HL-60/S4 treated with retinoic acid at 250 ng/mL for 4 days and 3 days (cell line): ENCODE measurements at regions not wholly inside any gene's neighbourhood (a gene's known extent, or its start where the extent isn't known, plus 50 kb on each side); places are given as distances from the start of the nearest gene placed in this dataset.

Experiments used
- in situ Hi-C: fragments of 300-500 bp; cut with MboI; formaldehyde crosslinking; loops from 2 replicates; pipeline ENCODE4 v1.7.0; 2022; ENCODE audit warnings: low sequenced_read_pairs

GRCh38 chr19:31223740-31224534 lies 125.3 kb downstream of the TSHZ3 start:
- in situ Hi-C loops: no loop called here

GRCh38 chr19:31220540-31220939 lies 128.7 kb downstream of the TSHZ3 start:
- in situ Hi-C loops: no loop called here

- in situ Hi-C loops: no loop called here
Measured at GRCh38 chr19:31214997-31215396, 134.2 kb downstream of the TSHZ3 start.

- in situ Hi-C loops: no loop called here
Measured at GRCh38 chr19:31214086-31214485, 135.2 kb downstream of the TSHZ3 start.

GRCh38 chr19:31211088-31211487 lies 138.1 kb downstream of the TSHZ3 start:
- in situ Hi-C loops: no loop called here

- in situ Hi-C loops: no loop called here
Measured at GRCh38 chr19:31205887-31206518, 143.2 kb downstream of the TSHZ3 start.

- in situ Hi-C loops: no loop called here
Measured at GRCh38 chr19:31204115-31204514, 145.1 kb downstream of the TSHZ3 start.

- in situ Hi-C loops: no loop called here
Measured at GRCh38 chr19:31185261-31185660, 164.0 kb downstream of the TSHZ3 start.

- in situ Hi-C loops: no loop called here
Measured at GRCh38 chr19:31181535-31181934, 167.7 kb downstream of the TSHZ3 start.

GRCh38 chr19:31180907-31181306 lies 168.3 kb downstream of the TSHZ3 start:
- in situ Hi-C loops: no loop called here

GRCh38 chr19:31179471-31179852 lies 169.8 kb downstream of the TSHZ3 start:
- in situ Hi-C loops: no loop called here

GRCh38 chr19:31178833-31179470 lies 170.3 kb downstream of the TSHZ3 start:
- in situ Hi-C loops: no loop called here

GRCh38 chr19:31177246-31177645 lies 172.0 kb downstream of the TSHZ3 start:
- in situ Hi-C loops: no loop called here

GRCh38 chr19:31175564-31176348 lies 173.5 kb downstream of the TSHZ3 start:
- in situ Hi-C loops: no loop called here

GRCh38 chr19:31174948-31175347 lies 174.3 kb downstream of the TSHZ3 start:
- in situ Hi-C loops: no loop called here

GRCh38 chr19:31173991-31174390 lies 175.2 kb downstream of the TSHZ3 start:
- in situ Hi-C loops: no loop called here

GRCh38 chr19:31171936-31172335 lies 177.3 kb downstream of the TSHZ3 start:
- in situ Hi-C loops: no loop called here

- in situ Hi-C loops: no loop called here
Measured at GRCh38 chr19:31170046-31170445, 179.2 kb downstream of the TSHZ3 start.

GRCh38 chr19:31168106-31168625 lies 181.1 kb downstream of the TSHZ3 start:
- in situ Hi-C loops: no loop called here

- in situ Hi-C loops: no loop called here
Measured at GRCh38 chr19:31167690-31168089, 181.5 kb downstream of the TSHZ3 start.

GRCh38 chr19:31166206-31166605 lies 183.0 kb downstream of the TSHZ3 start:
- in situ Hi-C loops: no loop called here
